WTC11 (cell line): ENCODE measurements at regions not wholly inside any gene's neighbourhood (a gene's known extent, or its start where the extent isn't known, plus 50 kb on each side); places are given as distances from the start of the nearest gene placed in this dataset.

Experiments used
- ATAC-seq: fragments of 200-7000 bp; cut with Tn5 transposase; 2 replicates; pipeline ENCODE4 v1.10.0; 2021; ENCODE audit warnings: mild to moderate bottlenecking, moderate library complexity
- CTCF ChIA-PET: fragments of 300-600 bp; sonication (Branson Sonifier 250); formaldehyde crosslinking; loops from one replicate; lab custom pipeline; 2021; ENCODE audit warnings: antibody characterized with exemption; lab: Charles Lee
- POLR2A ChIA-PET: fragments of 350-600 bp; sonication (Branson Sonifier 250); formaldehyde crosslinking; loops from one replicate; lab custom pipeline; 2021; ENCODE audit warnings: antibody characterized with exemption; lab: Charles Lee
- DNase-seq: peaks from one replicate; pipeline ENCODE4 v3.0.0; 2021; ENCODE audit warnings: low spot score
- H3K27ac Mint-ChIP-seq: 2 replicates; pipeline ENCODE4 v1.8.0; 2021; ENCODE audit warnings: mixed read lengths
- H3K27me3 Mint-ChIP-seq: 2 replicates; pipeline ENCODE4 v1.8.0; 2021; ENCODE audit warnings: low read depth, mild to moderate bottlenecking, moderate library complexity, mixed read lengths
- H3K36me3 Mint-ChIP-seq: 2 replicates; pipeline ENCODE4 v1.8.0; 2021; ENCODE audit warnings: mixed read lengths
- H3K4me1 Mint-ChIP-seq: 2 replicates; pipeline ENCODE4 v1.8.0; 2022; ENCODE audit warnings: mixed read lengths
- H3K4me3 Mint-ChIP-seq: 2 replicates; pipeline ENCODE4 v1.8.0; 2021; ENCODE audit warnings: mild to moderate bottlenecking, moderate library complexity, mixed read lengths
- H3K9me3 Mint-ChIP-seq: 2 replicates; pipeline ENCODE4 v1.8.0; 2021; ENCODE audit warnings: mixed read lengths
- AR ChIP-seq: fragments of 250-450 bp; sonication (Bioruptor Pico); IDR thresholded peaks from 2 replicates; pipeline ENCODE4 v1.9.0; 2021; ENCODE audit warnings: mild to moderate bottlenecking
- CDX4 ChIP-seq: fragments of 250-450 bp; sonication (Bioruptor Pico); IDR thresholded peaks from 2 replicates; pipeline ENCODE4 v1.9.0; 2021; ENCODE audit warnings: moderate library complexity, mild to moderate bottlenecking, inconsistent platforms, borderline replicate concordance
- ESRRA ChIP-seq: sonication (generic); formaldehyde crosslinking; IDR thresholded peaks from 2 replicates; pipeline ENCODE4 v1.8.1; 2022; ENCODE audit warnings: mild to moderate bottlenecking, missing genetic modification reagents, borderline replicate concordance
- ETV6 ChIP-seq: sonication (generic); formaldehyde crosslinking; IDR thresholded peaks from 2 replicates; pipeline ENCODE4 v1.8.1; 2022; ENCODE audit warnings: mild to moderate bottlenecking, missing genetic modification reagents
- FOXP1 ChIP-seq: sonication (generic); formaldehyde crosslinking; IDR thresholded peaks from 2 replicates; pipeline ENCODE4 v1.8.0; 2022; ENCODE audit warnings: missing genetic modification reagents, mild to moderate bottlenecking, moderate library complexity, borderline replicate concordance
- IRF1 ChIP-seq: sonication (generic); formaldehyde crosslinking; IDR thresholded peaks from 2 replicates; pipeline ENCODE4 v1.8.0; 2023; ENCODE audit warnings: missing genetic modification reagents
- IRF2 ChIP-seq: sonication (generic); formaldehyde crosslinking; IDR thresholded peaks from 2 replicates; pipeline ENCODE4 v1.8.0; 2022; ENCODE audit warnings: low read depth, missing genetic modification reagents, borderline replicate concordance
- MAX ChIP-seq: sonication (generic); formaldehyde crosslinking; IDR thresholded peaks from 2 replicates; pipeline ENCODE4 v1.8.0; 2022; ENCODE audit warnings: mild to moderate bottlenecking, missing genetic modification reagents
- MLX ChIP-seq: sonication (generic); formaldehyde crosslinking; IDR thresholded peaks from 2 replicates; pipeline ENCODE4 v1.8.1; 2023; ENCODE audit warnings: mild to moderate bottlenecking, missing genetic modification reagents, moderate library complexity
- NFE2L1 ChIP-seq: sonication (generic); formaldehyde crosslinking; IDR thresholded peaks from 2 replicates; pipeline ENCODE4 v1.8.1; 2023; ENCODE audit warnings: missing genetic modification reagents
- NR1H2 ChIP-seq: sonication (generic); formaldehyde crosslinking; IDR thresholded peaks from 2 replicates; pipeline ENCODE4 v1.9.0; 2021; ENCODE audit warnings: mild to moderate bottlenecking, moderate library complexity, missing genetic modification reagents
- NR2C2 ChIP-seq: sonication (generic); formaldehyde crosslinking; IDR thresholded peaks from 2 replicates; pipeline ENCODE4 v1.8.0; 2022; ENCODE audit warnings: mild to moderate bottlenecking, missing genetic modification reagents
- PRDM15 ChIP-seq: sonication (generic); formaldehyde crosslinking; IDR thresholded peaks from 2 replicates; pipeline ENCODE4 v1.8.0; 2022; ENCODE audit warnings: missing genetic modification reagents
- SMAD3 ChIP-seq: sonication (generic); formaldehyde crosslinking; IDR thresholded peaks from 2 replicates; pipeline ENCODE4 v1.8.0; 2022; ENCODE audit warnings: missing genetic modification reagents, mild to moderate bottlenecking, borderline replicate concordance
- TCF7 ChIP-seq: sonication (generic); formaldehyde crosslinking; IDR thresholded peaks from 2 replicates; pipeline ENCODE4 v1.8.0; 2022; ENCODE audit warnings: mild to moderate bottlenecking, low read depth, missing genetic modification reagents, moderate library complexity
- ZNF232 ChIP-seq: sonication (generic); formaldehyde crosslinking; IDR thresholded peaks from 2 replicates; pipeline ENCODE4 v1.8.0; 2022; ENCODE audit warnings: mild to moderate bottlenecking, missing genetic modification reagents
- ZNF396 ChIP-seq: fragments of 250-450 bp; sonication (Bioruptor Pico); IDR thresholded peaks from 2 replicates; pipeline ENCODE4 v1.8.0; 2021; ENCODE audit warnings: mild to moderate bottlenecking, moderate library complexity, borderline replicate concordance
- ZNF416 ChIP-seq: fragments of 250-450 bp; sonication (Bioruptor Pico); IDR thresholded peaks from 2 replicates; pipeline ENCODE4 v1.9.0; 2021; ENCODE audit warnings: mild to moderate bottlenecking, inconsistent platforms
- ZNF532 ChIP-seq: fragments of 250-450 bp; sonication (Bioruptor Pico); IDR thresholded peaks from 2 replicates; pipeline ENCODE4 v1.9.0; 2021; ENCODE audit warnings: mild to moderate bottlenecking, borderline replicate concordance
- ZSCAN18 ChIP-seq: fragments of 250-450 bp; sonication (Bioruptor Pico); IDR thresholded peaks from 2 replicates; pipeline ENCODE4 v2.1.2; 2022; ENCODE audit warnings: mild to moderate bottlenecking, moderate library complexity

GRCh38 chr10:43978091-43978490, 329.4 kb upstream of the ZNF32 start:
- no peak overlapping the region for H3K27ac Mint-ChIP-seq
- ChIA-PET CTCF (no interaction called here), POLR2A (interaction anchor here (0.6 kb wide), 1 partner anchor 40 kb away, joined by 3 read pairs; no protein-coding TSS in a partner anchor)
- no peak for TF ChIP-seq IRF1 (CRISPR knock-in tag)
- no peak for TF ChIP-seq PRDM15
- TF ChIP-seq AR (CRISPR knock-in tag): no peak
- no peak for TF ChIP-seq TCF7
- TF ChIP-seq CDX4 (CRISPR knock-in tag): no peak
- no peak for TF ChIP-seq NR2C2 (CRISPR knock-in tag)
- TF ChIP-seq ZNF416 (CRISPR knock-in tag): no peak
- no peak for TF ChIP-seq MAX (CRISPR knock-in tag)
- no peak for TF ChIP-seq ZNF232 (CRISPR knock-in tag)
- no peak for TF ChIP-seq FOXP1 (CRISPR knock-in tag)
- TF ChIP-seq ESRRA: no peak
- TF ChIP-seq IRF2 (CRISPR knock-in tag): no peak
- TF ChIP-seq ETV6 (CRISPR knock-in tag): no peak
- TF ChIP-seq ZNF396 (CRISPR knock-in tag): no peak
- DNase-seq (no peak), ATAC-seq (no peak)
- H3K9me3 Mint-ChIP-seq: peaks cover 12% of the 10 kb centered on the region
- H3K4me3 Mint-ChIP-seq: no peak overlapping the region
- H3K36me3 Mint-ChIP-seq: no peaks in the 10 kb centered on the region
- no peaks in the 10 kb centered on the region; the same call in 1 of the 2 replicates for H3K4me1 Mint-ChIP-seq
- H3K27me3 Mint-ChIP-seq: no peaks in the 10 kb centered on the region; the same call in 1 of the 2 replicates

GRCh38 chr10:43976292-43976691, 327.6 kb upstream of the ZNF32 start:
- ChIA-PET POLR2A (no interaction called here), CTCF (no interaction called here)
- no peaks in the 10 kb centered on the region; the same call in 1 of the 2 replicates for H3K4me1 Mint-ChIP-seq
- no peak overlapping the region for H3K27ac Mint-ChIP-seq
- no peaks in the 10 kb centered on the region; the same call in 1 of the 2 replicates for H3K27me3 Mint-ChIP-seq
- H3K9me3 Mint-ChIP-seq: peaks cover 12% of the 10 kb centered on the region
- H3K36me3 Mint-ChIP-seq: no peaks in the 10 kb centered on the region
- no peak overlapping the region for H3K4me3 Mint-ChIP-seq
- ATAC-seq (no peak), DNase-seq (no peak)
- TF ChIP-seq ZSCAN18 (CRISPR knock-in tag): no peak
- TF ChIP-seq NFE2L1 (CRISPR knock-in tag): no peak
- no peak for TF ChIP-seq SMAD3 (CRISPR knock-in tag)
- TF ChIP-seq MLX: no peak
- no peak for TF ChIP-seq NR2C2 (CRISPR knock-in tag)
- no peak for TF ChIP-seq ZNF416 (CRISPR knock-in tag)
- TF ChIP-seq NR1H2: no peak
- TF ChIP-seq ZNF532 (CRISPR knock-in tag): no peak
